PC-9 (cell line): ENCODE measurements at regions not wholly inside any gene's neighbourhood (a gene's known extent, or its start where the extent isn't known, plus 50 kb on each side); places are given as distances from the start of the nearest gene placed in this dataset.

Source experiments
- BruUV-seq: library from RNA; stranded (reverse); fragments of 400-500 nt; replicated peaks from 2 replicates; lab custom pipeline; 2021; lab: Mats Ljungman, UMichigan
- CTCF ChIA-PET: fragments of 300-600 bp; sonication (Branson Sonifier 250); formaldehyde crosslinking; loops from one replicate; lab custom pipeline; 2022; ENCODE audit warnings: antibody characterized with exemption; lab: Charles Lee
- POLR2A ChIA-PET: fragments of 300-600 bp; sonication (Branson Sonifier 250); formaldehyde crosslinking; loops from one replicate; lab custom pipeline; 2022; ENCODE audit warnings: antibody characterized with exemption; ENCODE audit not compliant: unreplicated experiment; lab: Charles Lee
- DNase-seq, 2 experiments: peaks; one replicate each; pipeline versions ENCODE4 v3.0.0 to v3.0.0-alpha.2; 2015 to 2022; ENCODE audit warnings: mixed read lengths in 1 of 2
- H2AFZ ChIP-seq: fragments of 200-600 bp; sonication (generic); 2 replicates; pipeline ENCODE4 v1.8.1; 2017; ENCODE audit warnings: antibody characterized with exemption
- H3F3A ChIP-seq: fragments of 200-600 bp; sonication (generic); 2 replicates; pipeline ENCODE4 v1.8.1; 2017; ENCODE audit warnings: antibody characterized with exemption, mild to moderate bottlenecking, low read depth; ENCODE audit not compliant: insufficient read depth
- H3K27ac ChIP-seq: fragments of 200-600 bp; sonication (generic); 2 replicates; pipeline ENCODE4 v1.6.1; 2016; ENCODE audit warnings: mixed run types
- H3K27me3 ChIP-seq: fragments of 200-600 bp; sonication (generic); 2 replicates; pipeline ENCODE4 v1.6.1; 2016; ENCODE audit warnings: low read depth, mixed run types; ENCODE audit not compliant: insufficient read depth
- H3K36me3 ChIP-seq: fragments of 200-600 bp; sonication (generic); 2 replicates; pipeline ENCODE4 v1.6.1; 2016; ENCODE audit warnings: low read depth, mixed run types
- H3K4me1 ChIP-seq: fragments of 200-600 bp; sonication (generic); replicated peaks from 2 replicates; pipeline ENCODE4 v1.6.1; 2016; ENCODE audit warnings: mixed run types; ENCODE audit not compliant: insufficient read depth
- H3K4me2 ChIP-seq: fragments of 200-600 bp; sonication (generic); 2 replicates; pipeline ENCODE4 v1.6.1; 2017; ENCODE audit warnings: mixed run types
- H3K4me3 ChIP-seq: fragments of 200-600 bp; sonication (generic); 2 replicates; pipeline ENCODE4 v1.6.1; 2016; ENCODE audit warnings: mixed run types
- H3K79me2 ChIP-seq: fragments of 200-600 bp; sonication (generic); 2 replicates; pipeline ENCODE4 v1.6.1; 2017; ENCODE audit warnings: low read depth, mixed run types
- H3K9me2 ChIP-seq: fragments of 200-600 bp; sonication (generic); 2 replicates; pipeline ENCODE4 v1.8.1; 2017; ENCODE audit warnings: mild to moderate bottlenecking; ENCODE audit not compliant: insufficient read depth
- H3K9me3 ChIP-seq: fragments of 200-600 bp; sonication (generic); 2 replicates; pipeline ENCODE4 v1.8.1; 2016; ENCODE audit warnings: low read depth; ENCODE audit not compliant: insufficient read depth
- H4K20me1 ChIP-seq: fragments of 200-600 bp; sonication (generic); 2 replicates; pipeline ENCODE4 v1.8.1; 2017; ENCODE audit not compliant: insufficient read depth
- EZH2 ChIP-seq: fragments of 200-600 bp; sonication (generic); IDR thresholded peaks from 2 replicates; pipeline ENCODE4 v1.8.0; 2017; ENCODE audit warnings: antibody characterized with exemption, low read depth
- intact Hi-C: fragments of 100-400 bp; cut with micrococcal nuclease; formaldehyde crosslinking; loops from one replicate; pipeline ENCODE4 v1.10.0; 2022; ENCODE audit not compliant: unreplicated experiment
- TF ChIP-seq, protein P1 (sequence below): fragments of 200-600 bp; sonication (generic); conservative IDR thresholded peaks from 2 replicates; pipeline ENCODE4 v1.6.1; 2017; ENCODE audit warnings: mixed run types, antibody characterized with exemption, mild to moderate bottlenecking, moderate library complexity

DNA sequence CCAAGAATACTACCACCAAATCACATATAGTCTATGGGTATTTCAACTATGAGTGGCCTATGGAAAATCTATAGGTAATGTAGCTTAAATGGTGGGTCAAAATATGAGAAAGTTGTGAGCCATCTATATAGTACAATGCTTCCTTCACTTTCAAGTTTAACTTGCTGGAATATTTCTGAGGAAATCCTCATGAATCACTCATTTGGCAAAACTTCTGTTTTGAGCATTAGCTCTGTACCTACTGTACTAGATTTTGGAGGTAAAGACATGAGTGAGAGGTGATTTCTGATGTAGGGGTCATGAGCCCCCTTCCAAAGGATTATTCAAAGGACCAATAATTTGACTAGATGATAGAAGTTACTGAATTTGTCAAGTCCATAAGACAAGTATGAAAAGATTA lies 80.6 kb upstream of the DAB2 start:
- H3K4me1 ChIP-seq, result no peaks in the 10 kb centered on the region
- DNase-seq, result no peak
- intact Hi-C loops, result no loop called here
- no peak overlapping the region for H3K4me3 ChIP-seq
- POLR2A ChIA-PET, result no interaction called here
- no peaks in the 10 kb centered on the region for H3K9me3 ChIP-seq
- H3K79me2 ChIP-seq, result no peaks in the 10 kb centered on the region
- no peaks in the 10 kb centered on the region for H3K36me3 ChIP-seq
- H3K9me2 ChIP-seq, result no peaks in the 10 kb centered on the region
- H3K4me2 ChIP-seq, result no peak overlapping the region
- no TSS peak for BruUV-seq
- no peak for TF ChIP-seq EZH2
- TF ChIP-seq, protein P1, sequence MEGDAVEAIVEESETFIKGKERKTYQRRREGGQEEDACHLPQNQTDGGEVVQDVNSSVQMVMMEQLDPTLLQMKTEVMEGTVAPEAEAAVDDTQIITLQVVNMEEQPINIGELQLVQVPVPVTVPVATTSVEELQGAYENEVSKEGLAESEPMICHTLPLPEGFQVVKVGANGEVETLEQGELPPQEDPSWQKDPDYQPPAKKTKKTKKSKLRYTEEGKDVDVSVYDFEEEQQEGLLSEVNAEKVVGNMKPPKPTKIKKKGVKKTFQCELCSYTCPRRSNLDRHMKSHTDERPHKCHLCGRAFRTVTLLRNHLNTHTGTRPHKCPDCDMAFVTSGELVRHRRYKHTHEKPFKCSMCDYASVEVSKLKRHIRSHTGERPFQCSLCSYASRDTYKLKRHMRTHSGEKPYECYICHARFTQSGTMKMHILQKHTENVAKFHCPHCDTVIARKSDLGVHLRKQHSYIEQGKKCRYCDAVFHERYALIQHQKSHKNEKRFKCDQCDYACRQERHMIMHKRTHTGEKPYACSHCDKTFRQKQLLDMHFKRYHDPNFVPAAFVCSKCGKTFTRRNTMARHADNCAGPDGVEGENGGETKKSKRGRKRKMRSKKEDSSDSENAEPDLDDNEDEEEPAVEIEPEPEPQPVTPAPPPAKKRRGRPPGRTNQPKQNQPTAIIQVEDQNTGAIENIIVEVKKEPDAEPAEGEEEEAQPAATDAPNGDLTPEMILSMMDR, result no peak
- H3K27ac ChIP-seq, result no peak overlapping the region
- H4K20me1 ChIP-seq, result no peaks in the 10 kb centered on the region
- no peak overlapping the region for H2AFZ ChIP-seq
- CTCF ChIA-PET, result no interaction called here
- no peaks in the 10 kb centered on the region for H3K27me3 ChIP-seq
- no peaks in the 10 kb centered on the region for H3F3A ChIP-seq

DNA sequence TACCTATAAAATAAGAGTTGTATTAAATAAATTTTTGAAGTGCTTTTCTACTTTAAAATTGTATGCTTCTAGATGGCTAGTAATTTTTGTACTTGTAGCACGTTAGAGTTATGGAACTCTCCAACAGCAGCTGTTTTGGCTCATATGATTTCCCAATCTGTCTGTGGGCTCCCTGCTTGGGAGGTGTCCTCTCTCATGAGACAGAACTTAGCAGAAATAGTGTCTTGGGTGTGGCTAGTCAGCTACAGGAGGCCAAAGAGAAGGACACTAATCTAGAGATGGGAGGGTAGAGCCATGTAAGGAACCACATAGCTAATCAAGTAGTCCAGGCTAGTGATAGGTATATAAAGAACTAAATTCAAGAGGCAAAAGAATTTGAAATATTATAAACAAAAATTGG lies 78.4 kb upstream of the DAB2 start:
- intact Hi-C loops, result loop anchor here (5.0 kb wide), 1 partner anchor 76 kb away; no protein-coding TSS in a partner anchor
- no peaks in the 10 kb centered on the region for H3K79me2 ChIP-seq
- ChIA-PET POLR2A (interaction anchor here (0.7 kb wide), 1 partner anchor 9 kb away, joined by 4 read pairs; no protein-coding TSS in a partner anchor), CTCF (no interaction called here)
- no peaks in the 10 kb centered on the region; the same call in 1 of the 2 replicates for H3F3A ChIP-seq
- H3K36me3 ChIP-seq, result no peaks in the 10 kb centered on the region
- TF ChIP-seq EZH2, result no peak
- TF ChIP-seq, protein P1, result no peak
- H3K27ac ChIP-seq, result no peak overlapping the region
- no peaks in the 10 kb centered on the region for H3K9me2 ChIP-seq
- H3K4me3 ChIP-seq, result no peak overlapping the region
- H3K4me1 ChIP-seq, result peaks cover 7% of the 10 kb centered on the region
- H3K9me3 ChIP-seq, result no peaks in the 10 kb centered on the region
- no peak overlapping the region for H3K4me2 ChIP-seq
- H2AFZ ChIP-seq, result no peak overlapping the region
- no peaks in the 10 kb centered on the region for H3K27me3 ChIP-seq
- no peak for DNase-seq
- no TSS peak for BruUV-seq
- H4K20me1 ChIP-seq, result no peaks in the 10 kb centered on the region

DNA sequence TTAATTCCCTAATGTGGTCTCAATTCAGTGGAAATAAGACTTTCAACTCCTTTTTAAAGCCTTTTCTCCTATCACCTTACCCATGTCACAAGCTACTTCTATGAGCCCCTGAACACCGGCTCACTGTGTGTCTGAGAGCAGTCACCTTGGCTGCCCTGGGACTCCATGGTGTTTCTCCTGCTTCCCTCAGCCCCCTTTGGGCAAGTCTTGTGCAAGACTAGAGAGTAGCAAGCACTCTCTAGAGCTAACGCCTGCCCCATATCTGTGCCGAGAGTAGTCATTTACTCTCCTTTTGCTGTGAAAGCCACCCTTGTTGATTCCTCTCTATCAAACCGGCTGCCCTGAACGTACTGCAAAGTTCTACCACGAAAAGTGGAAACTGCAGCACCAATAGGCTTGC lies 77.9 kb upstream of the DAB2 start:
- peaks cover 11% of the 10 kb centered on the region for H3K4me1 ChIP-seq
- H3K27me3 ChIP-seq, result no peaks in the 10 kb centered on the region
- H3K4me3 ChIP-seq, result no peak overlapping the region
- TF ChIP-seq, protein P1, result no peak
- no peak for TF ChIP-seq EZH2
- ChIA-PET CTCF (interaction anchor here (0.9 kb wide), 1 partner anchor 41 kb away, joined by 3 read pairs; no protein-coding TSS in a partner anchor), POLR2A (interaction anchor here (0.6 to 0.7 kb wide), 3 partner anchors 9 to 1205 kb away, joined by 3 to 8 read pairs (median 4); no protein-coding TSS in a partner anchor)
- no peaks in the 10 kb centered on the region for H3K9me2 ChIP-seq
- no peaks in the 10 kb centered on the region for H4K20me1 ChIP-seq
- H3K27ac ChIP-seq, result no peak overlapping the region
- H3K79me2 ChIP-seq, result no peaks in the 10 kb centered on the region
- intact Hi-C loops, result loop anchor here (5.0 kb wide), 1 partner anchor 75 kb away; no protein-coding TSS in a partner anchor
- no TSS peak for BruUV-seq
- H2AFZ ChIP-seq, result no peak overlapping the region
- no peak for DNase-seq
- no peaks in the 10 kb centered on the region for H3K36me3 ChIP-seq
- no peak overlapping the region for H3K4me2 ChIP-seq
- H3K9me3 ChIP-seq, result no peaks in the 10 kb centered on the region
- H3F3A ChIP-seq, result no peaks in the 10 kb centered on the region; the same call in 1 of the 2 replicates
